ENCODE measurements at regions not wholly inside any gene's neighbourhood (a gene's known extent, or its start where the extent isn't known, plus 50 kb on each side); places are given as distances from the start of the nearest gene placed in this dataset.

DNA sequence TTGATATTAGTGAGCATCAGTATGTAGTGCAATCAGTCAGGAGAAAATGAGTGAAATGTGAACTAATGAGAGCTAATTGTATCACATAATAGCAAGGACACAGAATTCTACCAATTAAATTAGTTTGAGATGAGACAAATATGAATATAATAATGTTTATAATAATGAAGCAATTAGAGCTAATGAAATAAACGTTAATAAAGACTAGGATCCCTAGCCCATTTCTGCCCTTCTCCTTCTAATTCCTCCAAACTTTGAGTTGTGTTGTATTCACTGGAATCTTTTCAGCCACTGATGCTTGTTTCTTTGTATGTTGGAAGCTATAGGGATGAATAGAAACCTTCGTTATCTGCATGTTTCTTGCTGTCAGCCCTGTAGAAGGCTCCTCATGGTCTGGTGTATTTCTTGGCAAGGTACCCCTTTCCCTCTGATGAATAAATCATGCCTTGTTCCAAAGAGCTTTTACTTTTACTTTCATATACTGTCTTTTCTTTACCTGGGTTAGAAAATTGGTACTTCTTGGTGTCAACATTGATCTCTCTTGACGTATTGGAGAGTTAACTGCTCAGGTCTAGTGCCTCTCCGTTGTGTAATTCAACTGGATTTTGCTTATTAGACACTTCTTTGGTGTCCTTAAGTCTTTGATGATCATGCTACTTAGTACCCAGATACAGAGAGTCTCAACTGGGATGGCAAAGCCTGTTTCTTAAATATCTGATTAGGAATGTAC, 154.8 kb downstream of the PTCSC3 start:
- Histone ChIP-seq H2AFZ (ENCODE audit: low read depth, low read length) (no peak overlapping the region), H3K9me3 (replicated peaks; ENCODE audit: control insufficient read depth, insufficient read depth, low read depth, low read length) (no peaks in the 10 kb centered on the region), H3K79me2 (ENCODE audit: control insufficient read depth, insufficient read depth, low read length) (no peaks in the 10 kb centered on the region), H3K27me3 (ENCODE audit: control insufficient read depth in 2 of 2, insufficient read depth in 2 of 2, low read length in 2 of 2) (no peaks in the 10 kb centered on the region), H3K27ac (ENCODE audit: extremely low read depth, low read depth, low read length) (no peak overlapping the region), H3K9me1 (ENCODE audit: control insufficient read depth, insufficient read depth, low read length) (no peaks in the 10 kb centered on the region), H3K36me3 (ENCODE audit: control insufficient read depth, insufficient read depth, low read length) (no peaks in the 10 kb centered on the region), H3K9ac (ENCODE audit: insufficient read depth in 1 of 2, low read depth in 2 of 2, low read length in 2 of 2) (no peak overlapping the region), H4K20me1 (replicated peaks; ENCODE audit: control insufficient read depth, insufficient read depth, low read length) (no peaks in the 10 kb centered on the region), H3K4me1 (replicated peaks in 1 of 2; ENCODE audit: control insufficient read depth in 2 of 2, insufficient read depth in 2 of 2, low read length in 2 of 2) (no peaks in the 10 kb centered on the region), H3K4me2 (ENCODE audit: insufficient read depth, low read length) (no peak overlapping the region), H3K4me3 (no peak overlapping the region)
- DNase-seq (ENCODE audit: extremely low read depth in 1 of 4, low spot score in 3 of 4), result no peak
- ChIA-PET CTCF (ENCODE audit: low intra/inter-chr PET ratio) (no interaction called here), POLR2A (no interaction called here)
- TF ChIP-seq CC2D1A (IDR thresholded peaks at IDR 0.05) (no peak), C11orf30 (IDR thresholded peaks at IDR 0.05; ENCODE audit: low read depth) (0 out of 2 replicates have a peak, but pooled peaks have one; percentile 8), ZNF316 (IDR thresholded peaks at IDR 0.05) (peak; percentile 18; the same call in 1 of the 2 replicates), NFRKB (IDR thresholded peaks at IDR 0.05; ENCODE audit: low read depth) (no peak), FOXM1 (IDR thresholded peaks at IDR 0.05; ENCODE audit: low read depth) (no peak), FOXM1 (CRISPR knock-in tag; IDR thresholded peaks at IDR 0.05; ENCODE audit: low read depth) (no peak)
- BruUV-seq (replicated peaks), result no TSS peak
- in situ Hi-C loops (cut with MboI) (no loop called here), intact Hi-C loops (cut with micrococcal nuclease) (no loop called here)
- 0% methylated on average over 3 of the region's 4 CpGs for WGBS (ENCODE audit: insufficient coverage, low coverage, missing lambda C conversion rate)
- no peak for ATAC-seq
- FAIRE-seq, result no peak

DNA sequence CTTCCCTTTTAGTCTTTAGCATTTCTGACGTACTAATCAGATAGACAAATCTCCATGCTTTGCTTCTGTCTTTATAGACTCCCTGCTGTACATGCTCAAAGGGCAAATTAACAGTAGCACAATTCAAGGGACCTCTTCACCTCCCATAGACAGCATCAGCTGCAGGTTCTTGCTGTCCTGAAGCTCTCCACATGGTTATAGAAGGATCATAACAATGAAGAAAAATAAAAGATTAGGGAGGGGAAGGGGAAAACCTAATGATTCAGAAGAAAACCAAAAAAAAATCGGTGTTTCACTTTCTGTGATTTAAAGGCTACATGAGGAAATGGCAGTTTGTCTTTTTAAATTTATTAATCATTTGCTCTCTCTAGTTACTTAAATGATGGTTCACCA, 155.5 kb downstream of the PTCSC3 start:
- H3K36me3 ChIP-seq (ENCODE audit: control insufficient read depth, insufficient read depth, low read length), result no peaks in the 10 kb centered on the region
- H3K9ac ChIP-seq (ENCODE audit: insufficient read depth in 1 of 2, low read depth in 2 of 2, low read length in 2 of 2), result no peak overlapping the region
- no peak overlapping the region for H3K27ac ChIP-seq (ENCODE audit: extremely low read depth, low read depth, low read length)
- ChIA-PET CTCF (ENCODE audit: low intra/inter-chr PET ratio) (no interaction called here), POLR2A (no interaction called here)
- H3K79me2 ChIP-seq (ENCODE audit: control insufficient read depth, insufficient read depth, low read length), result no peaks in the 10 kb centered on the region
- FAIRE-seq (no peak), ATAC-seq (no peak), DNase-seq (ENCODE audit: extremely low read depth in 1 of 4, low spot score in 3 of 4) (no peak)
- H3K4me3 ChIP-seq, result no peak overlapping the region
- no peaks in the 10 kb centered on the region for H3K27me3 ChIP-seq (ENCODE audit: control insufficient read depth in 2 of 2, insufficient read depth in 2 of 2, low read length in 2 of 2)
- no peaks in the 10 kb centered on the region for H3K9me3 ChIP-seq (replicated peaks; ENCODE audit: control insufficient read depth, insufficient read depth, low read depth, low read length)
- WGBS (ENCODE audit: insufficient coverage, low coverage, missing lambda C conversion rate), result 0% methylated on average over 2 of the region's 2 CpGs
- no peaks in the 10 kb centered on the region for H4K20me1 ChIP-seq (replicated peaks; ENCODE audit: control insufficient read depth, insufficient read depth, low read length)
- no peak overlapping the region for H3K4me2 ChIP-seq (ENCODE audit: insufficient read depth, low read length)
- H2AFZ ChIP-seq (ENCODE audit: low read depth, low read length), result no peak overlapping the region
- BruUV-seq (replicated peaks), result no TSS peak
- TF ChIP-seq ZBTB26 (CRISPR knock-in tag; IDR thresholded peaks at IDR 0.05), result no peak
- no peak for TF ChIP-seq SMC3 (conservative IDR thresholded peaks at IDR 0.05; ENCODE audit: insufficient read depth, low read depth, low read length)
- no peak for TF ChIP-seq ELF4 (CRISPR knock-in tag; IDR thresholded peaks at IDR 0.05)
- no peak for TF ChIP-seq SRSF1 (IDR thresholded peaks at IDR 0.05; ENCODE audit: low read depth, low read length)
- in situ Hi-C loops (cut with MboI), result no loop called here
- intact Hi-C loops (cut with micrococcal nuclease), result no loop called here
- H3K4me1 ChIP-seq (replicated peaks in 1 of 2; ENCODE audit: control insufficient read depth in 2 of 2, insufficient read depth in 2 of 2, low read length in 2 of 2), result no peaks in the 10 kb centered on the region
- H3K9me1 ChIP-seq (ENCODE audit: control insufficient read depth, insufficient read depth, low read length), result no peaks in the 10 kb centered on the region

Measured in K562 (cell line).